COR-L47 (cell line): ENCODE measurements at regions not wholly inside any gene's neighbourhood (a gene's known extent, or its start where the extent isn't known, plus 50 kb on each side); places are given as distances from the start of the nearest gene placed in this dataset.
"Not testable (repeated sequence)": the region's sequence is repeated elsewhere in the genome, so short reads cannot be mapped to it uniquely, and the experiment has no call there.

ENCODE experiments used
- DNase-seq: peaks from one replicate; lab custom pipeline; 2025; lab: John Stamatoyannopoulos, UW

DNA sequence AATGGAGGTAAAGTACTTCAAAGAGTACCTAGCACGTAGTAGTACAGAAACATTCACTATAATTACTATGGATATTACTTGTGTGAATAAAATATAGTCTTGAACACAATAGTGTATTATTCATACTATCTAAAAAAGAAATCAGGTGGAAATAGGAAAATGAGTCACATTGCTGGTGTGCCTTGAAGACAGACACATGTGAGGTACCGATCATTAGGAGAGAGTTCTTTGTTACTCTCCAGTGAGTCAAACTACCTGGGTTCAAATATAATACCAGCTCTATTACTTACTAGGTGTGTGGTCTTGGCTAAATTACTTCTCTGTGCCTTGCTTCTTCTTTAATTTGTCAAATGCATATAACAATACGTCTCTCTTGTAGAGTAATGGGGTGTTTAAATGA is 50.8 kb upstream of the BEND6 start:
- DNase-seq, result no peak

DNA sequence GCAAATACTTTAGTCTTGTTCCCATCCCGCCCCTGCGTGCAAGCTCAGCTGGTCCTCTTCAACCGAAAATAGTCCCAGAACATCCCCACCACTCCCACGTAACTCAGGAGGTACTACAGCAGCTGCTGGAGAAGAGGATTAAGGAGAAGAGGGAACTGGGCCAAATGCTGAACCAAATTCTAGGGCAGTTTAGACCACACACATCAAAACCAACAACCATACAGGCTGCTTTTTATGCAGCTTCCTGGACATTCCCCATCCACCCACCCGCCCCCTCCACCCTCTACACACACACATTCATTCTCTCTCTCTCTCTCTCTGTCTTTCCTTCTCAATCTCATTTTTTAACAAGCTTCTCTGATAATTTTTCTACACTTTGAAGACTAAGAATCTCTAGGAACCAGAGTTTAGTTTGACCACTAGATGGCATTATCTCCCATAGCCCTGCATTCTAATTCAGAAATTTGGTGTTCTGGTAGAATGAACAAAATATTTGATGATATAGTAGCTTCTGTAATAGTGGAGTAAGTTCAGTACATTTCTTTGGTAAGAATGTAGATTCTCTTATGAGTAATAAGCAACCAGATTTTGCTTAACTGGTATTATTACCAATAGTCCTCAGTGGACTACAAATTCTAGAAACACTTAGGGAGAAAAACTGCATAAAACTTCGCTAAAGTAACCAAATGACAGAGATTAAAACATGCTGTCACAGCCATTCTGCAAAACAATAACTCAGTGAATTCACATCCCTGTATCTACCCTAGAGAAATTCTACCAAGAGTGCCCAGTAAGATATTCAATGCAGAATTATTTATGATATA is 52.1 kb upstream of the BEND6 start:
- peak; percentile 6 for DNase-seq

DNA sequence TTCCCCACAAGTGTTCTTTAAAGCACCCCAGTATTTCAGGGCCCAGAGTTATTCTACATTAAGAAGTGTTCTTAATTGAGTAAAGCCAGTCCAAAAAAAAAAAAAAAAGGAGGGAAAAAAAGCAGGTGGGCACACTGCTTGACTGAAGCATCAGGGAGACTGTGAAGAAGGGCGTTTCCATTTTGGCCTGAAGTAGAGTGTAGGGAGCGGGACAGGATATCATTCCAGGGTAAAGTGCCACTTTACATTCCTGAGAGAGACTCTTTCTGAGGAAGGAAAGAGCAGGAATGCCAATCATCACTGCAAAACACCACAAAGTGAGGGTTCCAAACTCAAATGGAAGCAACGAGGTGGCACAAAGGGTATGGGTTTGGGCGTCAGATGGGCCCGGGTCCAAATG is 54.1 kb upstream of the BEND6 start:
- no peak for DNase-seq

DNA sequence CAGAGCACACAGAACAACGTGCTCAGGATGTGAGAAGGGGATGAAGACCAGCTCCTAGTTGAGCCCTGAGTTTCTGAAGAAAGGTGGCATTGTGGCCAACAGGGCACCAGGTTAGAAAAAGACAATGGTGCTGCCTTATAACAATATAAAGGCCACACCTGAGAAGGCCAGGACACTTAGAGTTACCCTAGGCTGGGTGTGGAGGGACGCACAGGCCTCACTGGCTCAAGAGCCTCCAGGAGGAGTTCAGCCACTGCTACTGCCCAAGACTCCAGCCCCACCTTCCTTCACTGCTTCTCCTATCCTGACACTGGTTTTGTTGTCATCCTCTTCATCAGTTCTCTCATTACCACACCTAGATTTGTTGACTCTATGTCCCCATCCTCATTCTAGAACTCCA is 55.2 kb upstream of the BEND6 start:
- DNase-seq, result no peak

DNA sequence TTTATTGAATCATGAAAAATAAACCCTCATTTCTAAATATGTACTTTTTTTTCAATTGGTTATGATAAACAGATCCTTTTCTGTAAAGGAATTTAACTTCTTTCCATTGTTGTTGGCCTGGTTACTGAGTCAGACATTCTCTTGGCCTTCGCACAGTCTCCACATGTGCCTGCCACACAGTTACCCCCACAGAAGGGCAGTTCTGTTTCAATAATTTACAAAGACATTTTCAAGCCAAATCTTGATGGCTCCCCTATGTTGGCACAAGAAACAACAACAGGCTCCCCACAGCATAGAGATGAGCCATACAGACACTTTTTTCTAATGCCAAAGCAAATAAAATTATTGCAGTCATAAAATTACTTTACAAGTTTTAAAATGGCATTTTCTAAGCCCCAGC is 55.6 kb upstream of the BEND6 start:
- DNase-seq, result no peak

DNA sequence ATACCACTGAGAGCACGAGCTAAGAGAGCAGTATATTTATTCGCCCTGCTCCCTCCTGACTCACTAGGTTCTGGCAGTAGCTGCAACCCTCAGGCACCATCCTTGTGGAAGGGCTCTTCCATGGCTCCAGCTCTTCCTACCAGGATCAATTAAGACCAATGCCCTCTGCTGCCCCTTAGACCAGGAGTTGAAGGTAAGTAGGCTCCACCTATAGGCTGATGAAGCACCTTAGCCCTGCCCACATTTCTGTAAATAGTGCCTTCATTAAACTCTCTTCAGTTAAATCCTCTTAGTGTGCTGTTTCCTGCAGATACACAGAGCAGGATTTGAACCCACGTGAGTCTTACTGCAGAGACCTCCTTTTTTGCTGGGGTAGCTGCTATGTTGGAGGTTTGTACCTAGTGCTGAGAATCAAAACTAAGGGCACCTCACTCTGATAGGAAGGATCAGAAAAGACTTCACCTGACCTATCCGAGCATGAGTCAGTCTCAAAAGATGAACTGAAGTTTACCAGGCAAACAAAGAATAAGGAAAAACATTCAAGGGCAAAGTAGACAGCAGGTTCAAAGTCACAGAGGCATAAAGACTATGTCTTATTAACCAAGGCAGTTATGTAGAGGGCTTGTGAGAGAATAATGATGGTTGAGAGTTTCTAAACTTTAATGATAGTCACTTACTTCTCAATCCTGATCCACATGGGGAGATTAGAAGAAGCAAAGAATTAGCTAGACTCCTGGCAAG is 56.9 kb upstream of the BEND6 start:
- DNase-seq, result no peak

GRCh38 chr6:56891754-56892153 is 63.2 kb upstream of the BEND6 start:
- no peak for DNase-seq

- DNase-seq, result no peak
These were observed 64.1 kb upstream of the BEND6 start for GRCh38 chr6:56890683-56891429.

GRCh38 chr6:56890066-56890465 is 64.8 kb upstream of the BEND6 start:
- DNase-seq, result no peak

GRCh38 chr6:56889492-56889891 is 65.4 kb upstream of the BEND6 start:
- DNase-seq, result no peak

- no peak for DNase-seq
These were observed 66.2 kb upstream of the BEND6 start for GRCh38 chr6:56888687-56889086.

DNA sequence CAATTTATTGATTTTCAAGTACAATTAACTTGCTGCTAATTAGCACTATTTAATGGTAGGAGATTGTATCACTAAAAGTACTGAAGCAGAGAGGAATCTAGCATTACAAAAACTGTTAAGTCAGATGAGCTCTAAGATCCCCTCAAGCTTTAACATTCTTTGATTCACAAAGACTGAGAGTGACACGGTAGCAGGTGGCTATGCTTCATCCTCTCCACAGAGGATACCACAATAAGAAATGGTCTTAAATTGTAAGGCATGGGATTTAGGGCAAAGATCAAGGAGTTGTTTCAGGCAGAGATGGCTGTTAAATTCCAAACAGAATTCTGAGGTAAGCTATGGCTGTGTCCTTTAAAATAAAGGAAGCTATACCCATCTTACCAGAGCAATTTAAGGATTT is 67.8 kb upstream of the BEND6 start:
- no peak for DNase-seq

DNA sequence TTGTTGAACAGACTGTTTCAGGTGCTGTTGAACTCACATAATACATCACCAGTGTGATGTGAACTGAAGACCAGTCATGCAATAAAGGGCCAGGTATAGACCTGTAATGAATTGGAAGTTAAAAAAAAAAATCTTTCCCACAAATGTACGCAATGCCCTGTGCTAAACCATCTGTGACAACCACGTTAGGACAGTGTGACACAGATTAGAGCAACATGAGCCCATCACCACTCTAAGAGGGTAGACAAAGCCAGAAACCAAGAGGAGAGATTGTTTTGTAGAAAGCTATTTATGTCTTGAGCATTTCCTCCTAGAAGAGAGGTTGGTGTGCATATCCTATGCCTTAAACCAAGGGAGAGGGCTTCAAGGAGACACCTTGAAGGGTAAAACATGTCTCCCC is 77.0 kb upstream of the BEND6 start:
- no peak for DNase-seq

DNA sequence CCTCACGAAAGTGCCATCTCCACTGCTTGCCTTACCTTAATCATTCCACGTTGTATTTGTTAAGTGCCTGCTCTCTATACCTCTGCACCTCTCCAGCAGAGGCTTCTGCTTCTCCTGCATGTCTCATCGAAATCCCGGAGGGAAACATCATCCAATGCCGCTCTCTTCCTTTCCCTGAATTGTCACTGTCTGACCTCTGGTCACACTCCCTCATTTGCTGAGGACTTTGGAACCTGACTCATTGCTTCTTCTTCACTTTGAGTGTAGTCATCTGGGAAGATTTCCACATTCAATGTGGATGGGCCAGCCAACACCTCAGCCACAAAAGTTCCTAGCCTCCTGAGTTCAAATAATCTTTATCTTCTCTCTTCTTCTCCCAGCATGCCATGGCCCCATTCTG is 78.9 kb upstream of the BEND6 start:
- no peak for DNase-seq

DNA sequence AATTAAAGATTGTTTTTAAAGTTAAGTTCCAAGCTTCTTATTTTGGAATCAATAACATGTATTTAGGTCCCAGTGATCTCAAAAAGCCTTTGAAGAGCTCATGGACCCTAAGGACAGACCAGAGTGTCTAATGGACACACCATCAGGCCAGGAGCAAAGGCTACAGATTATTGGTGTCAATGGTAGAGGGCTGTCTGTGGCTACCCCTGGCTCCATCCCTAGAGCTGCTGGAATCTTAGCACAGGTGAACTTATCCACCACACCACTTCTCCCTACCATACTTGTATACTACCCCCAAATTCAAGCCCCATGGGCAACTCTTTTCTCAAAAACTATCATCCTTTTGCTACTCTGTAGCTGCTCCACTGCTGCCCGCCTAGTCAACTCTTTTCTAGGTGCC is 79.4 kb upstream of the BEND6 start:
- no peak for DNase-seq

DNA sequence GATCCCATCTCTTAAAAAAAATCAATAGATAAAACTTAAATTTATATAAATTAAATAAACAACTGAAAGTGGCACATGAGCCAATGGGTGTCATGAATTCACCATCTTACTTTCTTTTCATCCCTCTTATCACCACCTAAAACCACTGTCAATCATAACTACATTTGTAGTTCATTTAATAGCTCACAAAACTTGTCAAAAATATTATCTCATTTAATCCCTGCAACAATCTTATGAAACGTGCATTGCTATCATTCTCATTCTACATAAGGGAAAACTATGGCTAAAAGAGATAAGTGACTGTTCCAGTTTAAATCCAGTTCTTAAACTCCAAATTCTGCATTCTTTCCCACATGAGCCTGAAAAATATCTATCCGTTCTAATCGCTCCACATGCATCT is 80.6 kb upstream of the BEND6 start:
- no peak for DNase-seq

- not testable (repeated sequence) for DNase-seq
These were observed 84.9 kb upstream of the BEND6 start for GRCh38 chr6:56870053-56870452.

GRCh38 chr6:56869346-56869745 is 85.6 kb upstream of the BEND6 start:
- no peak for DNase-seq

DNA sequence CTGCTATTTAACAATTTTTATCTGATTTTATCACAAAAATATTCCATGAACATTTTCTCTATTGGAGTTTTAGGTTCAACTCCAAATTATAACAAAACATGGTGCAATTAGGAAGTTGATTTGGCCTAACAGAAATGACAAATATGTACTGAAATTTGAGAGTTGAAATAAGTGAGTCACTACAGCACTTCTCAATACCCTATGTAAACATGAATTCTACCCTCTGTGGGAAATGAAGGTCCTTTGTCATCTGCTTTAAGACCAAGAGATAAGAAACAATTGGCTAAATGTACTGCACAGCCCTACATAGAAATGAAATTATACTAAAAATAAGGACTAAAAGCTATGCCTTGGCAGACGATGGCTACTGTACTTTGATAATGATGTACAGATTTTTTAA is 86.2 kb upstream of the BEND6 start:
- no peak for DNase-seq

DNA sequence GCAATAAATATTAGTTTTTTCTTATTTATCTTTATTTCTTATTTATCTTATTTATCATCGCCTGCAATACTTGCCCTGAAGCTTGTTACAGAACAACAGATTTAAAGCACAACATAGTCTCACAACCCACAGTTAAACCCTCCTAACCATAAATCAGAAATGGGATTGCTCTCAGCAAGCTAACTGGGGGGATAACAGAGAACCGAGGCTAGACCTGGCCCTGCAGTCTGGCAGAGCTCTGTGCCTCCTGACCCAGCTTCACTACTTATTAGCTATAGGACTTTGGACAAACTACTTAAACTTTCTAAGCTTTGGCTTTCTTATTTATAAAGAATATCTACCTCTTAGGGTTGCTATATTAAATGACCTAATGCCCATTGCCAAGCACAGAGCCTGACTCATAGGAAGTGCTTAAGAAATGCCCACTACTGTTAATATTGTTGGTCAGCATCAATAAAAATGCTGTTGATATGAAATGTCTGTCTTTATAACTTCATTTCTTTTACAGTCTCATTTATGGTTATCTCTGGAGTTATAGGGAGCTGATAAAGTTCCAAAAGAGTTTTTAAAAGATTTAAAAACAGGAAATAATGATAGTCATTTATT is 87.9 kb upstream of the BEND6 start:
- DNase-seq, result no peak

DNA sequence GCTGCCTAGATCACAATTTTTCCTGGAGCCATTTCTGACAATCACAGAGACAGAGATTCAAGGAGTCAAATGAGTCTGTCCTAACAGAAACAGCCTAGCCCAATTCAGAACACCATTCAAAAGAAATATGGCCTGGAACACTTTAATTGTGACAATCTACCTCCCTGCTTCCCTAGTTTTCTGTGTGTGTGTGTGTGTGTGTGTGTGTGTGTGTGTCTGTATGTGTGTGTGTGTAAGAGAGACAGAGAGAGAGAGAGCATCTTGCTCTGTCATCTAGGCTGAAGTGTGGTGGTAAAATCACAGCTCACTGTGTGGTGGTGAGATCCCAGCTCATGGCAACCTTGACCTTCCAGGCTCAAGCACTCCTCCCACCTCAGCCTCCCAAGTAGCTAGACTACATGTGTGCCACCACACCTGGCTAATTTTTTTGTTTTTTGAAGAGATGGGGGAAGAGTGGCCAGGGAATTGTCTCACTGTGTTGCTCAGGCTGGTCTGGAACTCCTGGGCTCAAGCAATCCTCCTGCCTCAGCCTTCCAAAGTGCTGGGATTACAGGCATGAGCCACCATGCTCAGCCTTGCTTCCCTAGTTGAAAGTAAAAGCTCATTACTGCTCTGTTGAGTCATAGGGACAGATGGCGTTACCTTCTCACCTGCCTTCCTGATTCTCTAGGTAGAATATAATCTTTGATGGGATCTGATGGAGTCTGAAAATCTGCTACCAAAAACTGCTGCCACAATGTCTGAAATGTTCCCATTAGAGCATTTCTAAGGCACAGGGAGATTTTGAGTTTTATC is 89.6 kb upstream of the BEND6 start:
- no peak for DNase-seq

GRCh38 chr6:56864171-56864616 is 90.7 kb upstream of the BEND6 start:
- no peak for DNase-seq
